ENCODE measurements at regions not wholly inside any gene's neighbourhood (a gene's known extent, or its start where the extent isn't known, plus 50 kb on each side); places are given as distances from the start of the nearest gene placed in this dataset.

- H3K9me3 Mint-ChIP-seq: peaks cover 11% of the 10 kb centered on the region
- H3K27ac Mint-ChIP-seq: no peak overlapping the region
- ChIA-PET POLR2A (no interaction called here), CTCF (interaction anchor here (0.5 kb wide), 1 partner anchor 262 kb away, joined by 3 read pairs; no protein-coding TSS in a partner anchor)
- no peaks in the 10 kb centered on the region for H3K4me1 Mint-ChIP-seq
- no peak for ATAC-seq
- H3K27me3 Mint-ChIP-seq (ENCODE audit: low read depth): peaks cover 3% of the 10 kb centered on the region; the same call in 1 of the 2 replicates
- TF ChIP-seq, protein P1, sequence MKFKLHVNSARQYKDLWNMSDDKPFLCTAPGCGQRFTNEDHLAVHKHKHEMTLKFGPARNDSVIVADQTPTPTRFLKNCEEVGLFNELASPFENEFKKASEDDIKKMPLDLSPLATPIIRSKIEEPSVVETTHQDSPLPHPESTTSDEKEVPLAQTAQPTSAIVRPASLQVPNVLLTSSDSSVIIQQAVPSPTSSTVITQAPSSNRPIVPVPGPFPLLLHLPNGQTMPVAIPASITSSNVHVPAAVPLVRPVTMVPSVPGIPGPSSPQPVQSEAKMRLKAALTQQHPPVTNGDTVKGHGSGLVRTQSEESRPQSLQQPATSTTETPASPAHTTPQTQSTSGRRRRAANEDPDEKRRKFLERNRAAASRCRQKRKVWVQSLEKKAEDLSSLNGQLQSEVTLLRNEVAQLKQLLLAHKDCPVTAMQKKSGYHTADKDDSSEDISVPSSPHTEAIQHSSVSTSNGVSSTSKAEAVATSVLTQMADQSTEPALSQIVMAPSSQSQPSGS (CRISPR knock-in tag; IDR thresholded peaks at IDR 0.05; ENCODE audit: borderline replicate concordance, low read depth): no peak
- TF ChIP-seq RELA (CRISPR knock-in tag; IDR thresholded peaks at IDR 0.05; ENCODE audit: borderline replicate concordance): no peak
- no peak for TF ChIP-seq ZNF396 (CRISPR knock-in tag; IDR thresholded peaks at IDR 0.05; ENCODE audit: borderline replicate concordance)
- TF ChIP-seq GTF2I (CRISPR knock-in tag; conservative IDR thresholded peaks at IDR 0.05): no peak
- TF ChIP-seq NFE2L1 (CRISPR knock-in tag; IDR thresholded peaks at IDR 0.05): no peak
- no peak for TF ChIP-seq IRF1 (CRISPR knock-in tag; IDR thresholded peaks at IDR 0.05)
- no peak for TF ChIP-seq ZNF512 (CRISPR knock-in tag; IDR thresholded peaks at IDR 0.05; ENCODE audit: borderline replicate concordance)
- TF ChIP-seq NFYB (CRISPR knock-in tag; conservative IDR thresholded peaks at IDR 0.05; ENCODE audit: low read depth): no peak
- no peak for TF ChIP-seq PRRX2 (CRISPR knock-in tag; IDR thresholded peaks at IDR 0.05)
- TF ChIP-seq, protein P2, sequence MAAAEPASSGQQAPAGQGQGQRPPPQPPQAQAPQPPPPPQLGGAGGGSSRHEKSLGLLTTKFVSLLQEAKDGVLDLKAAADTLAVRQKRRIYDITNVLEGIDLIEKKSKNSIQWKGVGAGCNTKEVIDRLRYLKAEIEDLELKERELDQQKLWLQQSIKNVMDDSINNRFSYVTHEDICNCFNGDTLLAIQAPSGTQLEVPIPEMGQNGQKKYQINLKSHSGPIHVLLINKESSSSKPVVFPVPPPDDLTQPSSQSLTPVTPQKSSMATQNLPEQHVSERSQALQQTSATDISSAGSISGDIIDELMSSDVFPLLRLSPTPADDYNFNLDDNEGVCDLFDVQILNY (CRISPR knock-in tag; IDR thresholded peaks at IDR 0.05): no peak
- no peak for TF ChIP-seq ZBTB43 (CRISPR knock-in tag; IDR thresholded peaks at IDR 0.05)
- DNase-seq (ENCODE audit: low spot score): no peak
- peaks cover 7% of the 10 kb centered on the region; the same call in 1 of the 2 replicates for H3K36me3 Mint-ChIP-seq
- H3K4me3 Mint-ChIP-seq: no peak overlapping the region
Observed at GRCh38 chr16:86683441-86684194, 105.3 kb downstream of the FOXL1 start.

GRCh38 chr16:86685076-86685475 lies 106.7 kb downstream of the FOXL1 start:
- Mint-ChIP-seq H3K36me3 (no peaks in the 10 kb centered on the region), H3K4me1 (no peaks in the 10 kb centered on the region), H3K4me3 (no peak overlapping the region), H3K27me3 (ENCODE audit: low read depth) (peaks cover 7% of the 10 kb centered on the region; the same call in 1 of the 2 replicates), H3K27ac (no peak overlapping the region), H3K9me3 (peaks cover 11% of the 10 kb centered on the region)
- no peak for ATAC-seq
- TF ChIP-seq ZBTB43 (CRISPR knock-in tag; IDR thresholded peaks at IDR 0.05): no peak
- TF ChIP-seq RORB (CRISPR knock-in tag; IDR thresholded peaks at IDR 0.05): no peak
- TF ChIP-seq KAT7 (CRISPR knock-in tag; IDR thresholded peaks at IDR 0.05; ENCODE audit: borderline replicate concordance): no peak
- no peak for TF ChIP-seq OVOL2 (CRISPR knock-in tag; IDR thresholded peaks at IDR 0.05; ENCODE audit: borderline replicate concordance)
- TF ChIP-seq ZNF416 (CRISPR knock-in tag; IDR thresholded peaks at IDR 0.05): no peak
- TF ChIP-seq, protein P3, sequence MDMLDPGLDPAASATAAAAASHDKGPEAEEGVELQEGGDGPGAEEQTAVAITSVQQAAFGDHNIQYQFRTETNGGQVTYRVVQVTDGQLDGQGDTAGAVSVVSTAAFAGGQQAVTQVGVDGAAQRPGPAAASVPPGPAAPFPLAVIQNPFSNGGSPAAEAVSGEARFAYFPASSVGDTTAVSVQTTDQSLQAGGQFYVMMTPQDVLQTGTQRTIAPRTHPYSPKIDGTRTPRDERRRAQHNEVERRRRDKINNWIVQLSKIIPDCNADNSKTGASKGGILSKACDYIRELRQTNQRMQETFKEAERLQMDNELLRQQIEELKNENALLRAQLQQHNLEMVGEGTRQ (CRISPR knock-in tag; IDR thresholded peaks at IDR 0.05): no peak
- TF ChIP-seq EMX1 (CRISPR knock-in tag; IDR thresholded peaks at IDR 0.05): no peak
- no peak for TF ChIP-seq RELA (CRISPR knock-in tag; IDR thresholded peaks at IDR 0.05; ENCODE audit: borderline replicate concordance)
- ChIA-PET POLR2A (no interaction called here), CTCF (no interaction called here)
- no peak for DNase-seq (ENCODE audit: low spot score)
